ENCODE measurements at regions not wholly inside any gene's neighbourhood (a gene's known extent, or its start where the extent isn't known, plus 50 kb on each side); places are given as distances from the start of the nearest gene placed in this dataset.

DNA sequence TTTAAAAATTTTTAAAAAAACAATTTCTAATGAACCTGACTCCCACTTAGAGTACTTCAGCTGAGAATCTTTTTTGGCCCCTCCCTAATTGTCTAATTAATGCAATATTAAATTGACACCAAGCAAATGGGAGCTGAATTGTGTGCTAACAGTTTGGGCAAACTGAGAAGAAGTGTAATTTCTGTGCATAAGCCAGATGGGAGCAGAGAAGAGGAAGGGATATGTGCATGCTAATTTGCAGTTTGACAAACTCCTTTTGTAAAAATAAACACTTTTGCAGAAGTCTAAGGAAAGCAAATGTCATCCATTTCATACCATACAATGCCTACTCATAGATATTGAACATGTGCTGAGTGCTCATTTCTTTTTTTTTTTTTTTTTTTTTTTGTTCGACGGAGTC, 332.0 kb downstream of the CYRIA start:
- DNase-seq (ENCODE audit: low read depth, low spot score): no peak

DNA sequence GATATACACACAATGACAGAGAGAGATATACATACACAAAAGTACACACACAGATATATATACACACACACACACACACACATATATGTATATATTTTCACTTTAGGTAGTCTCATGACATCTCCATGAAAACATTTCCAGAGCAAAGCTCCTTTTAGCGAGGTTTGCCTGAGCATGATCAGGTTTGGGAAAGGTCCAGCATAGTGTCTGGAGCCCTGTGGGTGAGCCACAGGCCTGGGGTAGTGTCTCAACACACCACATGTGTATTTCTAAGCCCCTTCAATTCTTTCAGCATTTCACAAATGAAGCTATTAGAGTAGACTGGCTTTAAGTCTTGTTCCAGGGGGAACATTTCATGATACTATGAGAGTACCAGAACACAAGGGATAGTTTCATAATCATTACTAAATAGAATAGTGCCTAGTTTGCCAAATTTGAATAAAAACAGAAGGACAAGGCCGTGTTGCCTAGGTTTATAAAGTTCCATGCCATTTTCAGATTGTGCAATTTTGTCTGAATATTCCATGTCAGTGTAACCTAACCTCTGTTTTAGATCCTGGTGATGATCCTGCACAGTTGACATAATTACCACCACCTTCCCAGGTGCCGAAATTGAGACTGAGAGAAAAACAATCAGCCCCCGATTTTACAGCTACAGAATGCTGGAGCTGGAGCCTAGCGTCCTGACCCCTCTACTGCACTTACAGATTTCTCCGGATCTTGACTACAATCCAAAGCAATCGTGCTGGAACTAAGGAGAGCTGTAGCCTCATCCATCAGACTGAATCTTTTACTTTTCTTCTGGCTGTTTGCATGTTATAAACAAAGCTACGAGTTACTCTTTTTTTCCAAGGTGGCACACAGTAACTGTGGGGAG, 332.7 kb downstream of the CYRIA start:
- DNase-seq (ENCODE audit: low read depth, low spot score): no peak

DNA sequence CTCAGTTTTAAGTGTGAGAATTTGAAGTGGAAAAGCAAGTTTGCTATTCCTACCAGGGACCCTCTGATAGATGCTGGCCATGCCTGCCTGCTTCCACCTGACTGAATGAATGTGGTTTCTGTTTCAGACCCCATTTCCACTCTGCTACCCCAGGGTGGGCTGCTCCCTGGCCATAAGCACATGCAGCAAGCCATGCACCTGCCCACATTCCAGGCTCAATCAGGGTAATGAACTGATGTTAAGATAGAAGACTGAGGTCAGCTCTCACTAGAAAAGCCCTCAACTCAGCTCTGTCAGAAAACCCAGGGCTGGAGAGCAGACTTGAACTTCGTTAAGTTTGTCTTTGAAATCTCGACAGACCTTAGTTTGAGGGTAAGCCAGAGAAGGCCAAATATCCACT, 333.9 kb downstream of the CYRIA start:
- no peak for DNase-seq (ENCODE audit: low read depth, low spot score)

DNA sequence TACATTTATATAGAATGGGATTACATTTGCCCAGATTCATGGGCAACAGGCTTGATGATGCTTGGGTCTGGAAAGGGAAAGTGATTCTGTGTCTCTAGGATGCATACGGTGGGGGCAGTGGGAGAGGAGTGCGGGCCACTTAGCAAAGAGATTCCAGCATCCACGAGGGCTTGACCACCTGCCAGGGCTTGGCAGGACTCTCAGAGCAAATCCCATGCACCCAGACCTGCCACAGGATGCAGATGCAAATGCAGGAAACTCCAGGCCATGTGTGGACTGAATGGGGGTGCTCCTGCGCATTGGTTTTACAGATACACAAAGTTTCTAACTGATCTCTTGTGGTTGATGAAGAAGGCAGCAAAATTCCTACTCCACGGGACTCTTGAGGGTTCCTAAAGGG, 334.7 kb downstream of the CYRIA start:
- DNase-seq (ENCODE audit: low read depth, low spot score): no peak

DNA sequence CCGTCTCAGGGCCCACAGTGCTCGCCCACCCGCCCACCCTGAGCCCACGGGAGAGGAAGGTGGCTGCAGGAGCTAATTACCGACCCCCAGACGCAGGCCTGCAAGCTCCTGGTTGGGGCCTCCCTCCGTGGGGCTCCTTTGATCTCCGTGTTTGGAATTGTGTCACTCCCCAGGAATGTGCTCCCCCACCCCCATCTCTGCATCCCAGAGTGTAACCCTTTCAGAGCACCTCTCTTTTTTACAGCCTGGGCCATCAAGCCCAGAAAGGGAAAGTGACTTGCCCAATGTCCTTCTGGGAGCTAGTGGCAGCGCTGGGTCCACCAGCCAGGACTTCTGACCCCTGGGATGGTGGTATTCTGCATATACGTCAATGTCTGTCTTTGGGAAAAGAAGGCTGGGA, 335.1 kb downstream of the CYRIA start:
- DNase-seq (ENCODE audit: low read depth, low spot score): peak; percentile 65

DNA sequence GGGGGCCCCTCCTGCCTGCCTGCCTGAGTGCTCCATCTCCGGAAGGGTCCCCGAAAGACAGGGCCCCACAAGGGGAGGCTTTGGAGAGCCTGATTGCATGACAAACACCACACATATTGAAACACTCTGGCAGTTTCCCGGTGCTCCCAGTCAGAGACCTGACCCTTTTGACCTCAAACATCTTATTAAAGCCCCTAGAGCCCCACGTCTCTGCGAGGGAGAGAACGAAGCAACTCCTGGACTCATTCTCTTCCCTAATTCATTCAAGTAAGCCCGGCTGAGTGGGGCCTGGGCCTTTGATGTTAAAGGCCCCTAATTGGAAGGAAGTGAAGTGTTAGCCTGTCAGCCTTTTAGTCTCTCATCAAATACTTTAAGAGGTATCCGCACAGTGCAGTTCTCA, 335.6 kb downstream of the CYRIA start:
- no peak for DNase-seq (ENCODE audit: low read depth, low spot score)

DNA sequence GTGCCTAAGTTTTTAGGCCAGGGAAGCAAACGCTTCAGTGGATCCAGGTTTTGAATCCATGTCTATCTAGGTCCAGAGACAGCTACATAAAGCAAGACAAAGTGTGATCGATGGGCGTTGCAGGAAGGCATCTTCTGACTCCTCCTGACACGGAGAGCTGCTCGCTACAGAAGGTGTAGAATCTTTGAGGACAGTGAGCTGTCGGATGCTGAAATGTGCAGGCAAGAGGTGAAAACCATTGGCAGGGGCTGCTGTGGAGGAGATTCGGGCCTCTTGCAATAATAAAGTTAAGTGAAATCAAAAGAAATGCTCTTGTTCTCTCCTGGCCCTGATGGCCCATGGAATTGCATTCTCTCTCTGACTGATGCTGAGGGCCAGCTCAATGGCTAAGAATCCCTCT, 336.2 kb downstream of the CYRIA start:
- no peak for DNase-seq (ENCODE audit: low read depth, low spot score)

DNA sequence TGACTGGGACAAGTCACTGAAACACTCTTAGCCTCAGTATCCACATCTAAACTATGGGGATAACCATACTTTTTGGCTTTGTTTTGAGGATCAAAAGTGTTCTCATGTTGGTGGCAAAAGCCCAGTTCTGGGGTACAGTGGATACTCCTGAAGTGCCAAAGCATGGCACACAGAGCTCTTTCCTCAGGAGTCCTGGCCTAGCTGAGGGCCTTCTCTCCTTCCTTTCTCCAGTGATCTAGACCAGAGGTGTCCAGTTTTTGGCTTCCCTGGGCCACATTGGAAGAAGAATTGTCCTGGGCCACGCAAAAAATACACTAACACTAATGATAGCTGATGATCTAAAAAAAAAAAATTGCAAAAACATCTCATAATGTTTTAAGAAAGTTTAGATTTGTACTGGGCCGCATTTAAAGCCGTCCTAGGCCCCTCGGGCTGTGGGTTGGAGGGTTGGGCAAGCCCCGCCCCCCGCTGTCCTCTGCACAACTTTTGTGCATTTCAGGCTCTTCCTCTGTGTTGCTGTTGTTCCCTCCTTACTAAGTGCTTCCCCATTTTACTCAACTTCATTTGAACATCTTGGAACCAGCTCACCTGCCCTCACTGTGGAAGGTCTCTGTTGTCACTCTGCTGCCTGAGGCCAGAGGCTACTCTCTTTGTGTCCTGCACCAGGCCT, 337.0 kb downstream of the CYRIA start:
- no peak for DNase-seq (ENCODE audit: low read depth, low spot score)

DNA sequence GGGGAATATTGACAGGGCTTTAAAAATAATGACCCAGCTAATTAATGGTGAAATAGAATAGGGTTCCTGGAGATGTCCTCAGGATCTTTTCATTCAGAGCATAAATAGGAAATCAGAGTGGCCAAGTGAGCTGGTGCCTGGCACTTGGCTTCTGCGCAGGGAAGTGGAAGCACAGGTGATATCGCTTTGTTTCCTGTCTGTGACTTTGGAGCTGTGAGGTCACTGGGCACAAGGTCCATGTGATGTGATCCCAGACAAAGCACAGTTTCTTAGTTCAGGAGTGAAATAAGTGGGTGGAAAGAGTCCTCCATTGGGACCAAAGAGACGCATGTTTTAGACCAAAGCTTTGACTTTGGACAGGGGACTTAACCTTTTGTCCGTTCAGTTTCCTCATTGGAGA, 338.3 kb downstream of the CYRIA start:
- no peak for DNase-seq (ENCODE audit: low read depth, low spot score)

DNA sequence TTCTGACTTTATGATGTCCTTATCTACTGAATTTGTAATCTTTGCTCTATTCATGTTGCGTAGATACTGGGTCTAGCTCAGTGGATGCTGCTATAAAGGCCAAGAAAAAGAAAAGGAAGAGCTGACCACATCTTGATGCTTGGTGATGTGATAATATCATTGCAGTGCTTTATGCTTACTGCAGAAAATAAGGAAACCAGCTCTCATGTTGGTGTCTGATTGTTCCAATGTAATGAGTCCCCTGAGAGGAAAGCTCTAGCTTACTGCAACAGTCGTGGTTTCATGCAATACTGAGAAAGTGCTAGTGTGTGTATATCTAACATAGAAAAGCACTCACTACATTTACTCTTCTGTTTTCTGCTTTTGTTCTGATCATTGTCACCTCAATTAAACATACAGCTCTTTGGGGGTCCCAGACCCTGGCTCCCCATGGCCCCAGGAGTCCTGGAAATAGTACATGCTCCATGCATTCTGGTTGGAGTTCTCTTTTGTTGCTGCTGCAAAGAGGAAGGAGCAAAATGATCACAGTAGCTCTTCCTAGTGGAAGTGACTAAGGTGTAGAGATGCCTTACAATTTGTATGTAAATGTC, 338.8 kb downstream of the CYRIA start:
- no peak for DNase-seq (ENCODE audit: low read depth, low spot score)

DNA sequence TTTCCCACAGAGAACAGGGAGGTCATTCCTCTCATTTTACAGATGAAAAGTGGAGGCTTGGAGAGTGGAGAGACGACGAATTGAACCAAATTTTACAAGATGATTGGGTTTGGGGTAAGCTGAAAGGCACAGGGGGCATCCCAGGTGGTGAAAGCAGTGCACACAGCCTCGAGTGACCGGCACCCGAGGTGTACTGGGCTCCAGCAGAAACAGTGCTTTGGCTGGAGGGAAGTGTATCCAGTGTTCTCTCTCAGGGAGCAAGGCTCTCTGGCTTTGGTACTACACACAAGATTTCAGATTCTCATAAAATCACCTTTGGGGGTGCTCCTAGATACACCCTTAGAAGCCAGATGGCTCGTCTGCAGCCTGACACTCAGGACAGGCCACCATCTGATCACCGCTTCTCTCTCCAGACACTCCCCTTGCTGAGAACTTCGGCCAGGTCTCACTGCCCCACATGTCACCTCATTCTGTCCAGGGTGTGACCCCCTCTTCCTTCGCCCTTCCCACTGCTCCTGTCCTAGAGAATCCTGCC, 339.6 kb downstream of the CYRIA start:
- DNase-seq (ENCODE audit: low read depth, low spot score): no peak

DNA sequence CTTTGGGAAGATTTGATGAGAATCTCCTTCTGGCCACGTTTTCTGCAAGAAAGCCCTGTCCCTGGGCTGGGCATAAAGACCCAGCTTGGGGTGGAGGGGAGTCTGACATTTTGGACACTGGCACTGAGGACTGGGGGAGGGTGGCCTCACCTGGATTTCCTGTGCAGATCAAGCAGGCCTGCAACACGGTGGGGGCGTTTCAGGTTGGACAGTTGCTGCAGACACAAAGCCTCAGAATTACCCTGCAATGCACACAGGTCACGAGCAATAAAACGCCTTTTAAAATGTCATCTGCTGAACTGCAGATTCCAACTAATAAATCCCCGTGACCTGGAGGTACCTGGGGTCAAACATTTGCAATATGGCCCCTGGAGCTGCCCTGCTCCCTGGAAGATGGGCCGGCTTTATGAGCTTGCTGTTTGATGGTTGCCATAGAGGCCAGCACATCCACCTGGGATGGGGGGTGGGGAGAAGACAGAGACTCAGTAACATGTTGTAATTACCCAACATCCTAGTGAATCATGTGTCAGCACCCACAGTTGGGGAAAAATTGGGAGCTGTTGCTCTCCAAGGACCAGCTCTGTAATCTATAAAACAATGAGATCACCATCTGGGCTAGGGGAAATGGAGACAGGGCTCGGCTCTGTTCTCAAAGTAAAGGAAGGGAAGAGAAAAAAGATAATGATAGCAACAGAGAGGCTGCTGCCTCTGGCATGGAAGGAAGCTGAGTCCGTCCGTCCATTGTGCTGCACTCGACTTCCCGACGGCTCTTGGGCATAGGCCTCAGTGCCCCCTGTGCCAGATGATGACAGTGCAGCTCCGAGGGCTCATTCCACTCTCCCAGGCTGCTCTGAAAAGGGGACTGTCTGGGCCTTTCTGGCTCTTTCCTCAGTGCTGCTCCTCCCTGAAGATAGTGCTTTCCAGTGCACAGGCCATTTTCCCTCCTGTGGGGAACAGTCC, 340.3 kb downstream of the CYRIA start:
- DNase-seq (ENCODE audit: low read depth, low spot score): no peak

DNA sequence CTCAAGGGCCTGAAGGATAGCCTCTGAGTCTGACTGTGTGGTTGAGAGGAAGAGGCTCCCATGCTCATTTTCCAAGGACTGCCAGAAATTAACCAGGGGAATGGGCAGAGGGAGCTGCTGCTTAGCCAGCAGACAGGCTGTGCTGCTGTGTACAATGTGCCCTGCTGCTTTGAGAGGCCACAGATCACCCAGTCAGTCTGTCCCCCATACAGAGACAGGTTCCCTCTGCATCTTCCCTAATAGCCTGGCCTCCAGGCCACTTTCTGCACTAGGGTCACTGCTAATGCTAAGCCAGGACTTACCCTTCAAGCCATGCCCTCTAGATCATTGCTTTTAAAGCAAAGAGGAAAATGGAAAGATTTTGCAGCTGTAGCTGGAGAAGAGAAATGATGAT, 341.1 kb downstream of the CYRIA start:
- DNase-seq (ENCODE audit: low read depth, low spot score): no peak

DNA sequence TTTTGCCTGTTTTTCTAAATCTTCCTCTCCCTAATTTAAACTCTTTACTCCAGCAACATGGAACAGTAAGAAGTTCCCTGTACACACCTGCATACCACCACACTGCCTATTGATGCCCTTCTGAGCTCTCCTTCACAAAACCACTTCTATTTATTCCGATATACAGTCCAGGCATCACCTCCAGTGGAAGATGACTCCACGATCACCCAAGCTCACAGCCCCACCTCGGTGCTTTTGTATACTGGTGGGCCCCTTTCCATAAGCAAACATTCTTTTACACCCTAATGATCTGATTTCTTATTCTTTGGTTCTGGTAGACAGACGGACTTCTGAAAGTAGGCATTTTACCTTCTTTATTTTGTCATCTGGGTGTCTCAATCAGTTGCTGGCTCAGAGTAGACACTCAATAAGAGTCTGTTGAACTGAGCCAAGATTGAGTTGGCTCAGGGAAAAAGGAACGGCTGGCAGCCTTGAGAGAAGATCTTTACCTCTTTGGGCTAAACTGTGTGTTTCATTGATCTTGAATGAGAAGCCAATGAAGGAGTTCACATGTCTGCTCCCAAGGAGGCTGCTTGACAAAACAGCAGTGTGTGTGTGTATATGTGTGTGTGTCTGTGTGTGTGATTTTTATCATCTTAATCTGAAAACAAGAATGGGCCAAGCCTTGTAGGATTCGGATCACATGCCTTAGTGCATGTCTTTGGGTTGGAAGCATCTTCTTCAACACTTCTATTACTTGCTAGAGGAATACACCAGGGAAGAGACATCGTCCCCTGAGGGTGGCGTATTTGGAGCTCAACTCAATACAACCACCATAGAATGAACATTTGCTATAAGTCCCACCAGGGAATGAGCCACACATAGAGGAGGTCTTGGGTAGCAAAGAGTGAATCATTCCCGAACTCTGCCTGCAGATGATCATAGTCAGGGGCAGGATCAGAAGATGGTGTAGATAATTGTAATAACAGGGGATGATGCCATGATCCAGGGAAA, 341.8 kb downstream of the CYRIA start:
- DNase-seq (ENCODE audit: low read depth, low spot score): no peak

DNA sequence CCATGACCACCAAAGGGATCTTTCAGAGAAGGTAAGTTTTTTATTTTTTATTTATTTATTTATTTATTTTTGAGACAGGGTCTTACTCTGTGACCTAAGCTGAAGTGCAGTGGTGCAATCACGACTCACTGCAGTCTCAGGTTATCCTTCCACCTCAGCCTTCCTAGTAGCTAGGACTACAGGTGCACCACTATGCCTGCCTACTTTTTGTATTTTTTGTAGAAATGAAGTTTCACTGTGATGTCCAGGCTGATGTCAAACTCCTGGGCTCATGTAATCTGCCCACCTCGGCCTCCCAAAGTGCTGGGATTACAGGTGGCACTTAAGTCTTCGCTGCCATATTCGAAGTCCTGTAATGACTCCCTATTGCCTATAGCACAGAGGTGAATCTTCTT, 342.5 kb downstream of the CYRIA start:
- DNase-seq (ENCODE audit: low read depth, low spot score): no peak

DNA sequence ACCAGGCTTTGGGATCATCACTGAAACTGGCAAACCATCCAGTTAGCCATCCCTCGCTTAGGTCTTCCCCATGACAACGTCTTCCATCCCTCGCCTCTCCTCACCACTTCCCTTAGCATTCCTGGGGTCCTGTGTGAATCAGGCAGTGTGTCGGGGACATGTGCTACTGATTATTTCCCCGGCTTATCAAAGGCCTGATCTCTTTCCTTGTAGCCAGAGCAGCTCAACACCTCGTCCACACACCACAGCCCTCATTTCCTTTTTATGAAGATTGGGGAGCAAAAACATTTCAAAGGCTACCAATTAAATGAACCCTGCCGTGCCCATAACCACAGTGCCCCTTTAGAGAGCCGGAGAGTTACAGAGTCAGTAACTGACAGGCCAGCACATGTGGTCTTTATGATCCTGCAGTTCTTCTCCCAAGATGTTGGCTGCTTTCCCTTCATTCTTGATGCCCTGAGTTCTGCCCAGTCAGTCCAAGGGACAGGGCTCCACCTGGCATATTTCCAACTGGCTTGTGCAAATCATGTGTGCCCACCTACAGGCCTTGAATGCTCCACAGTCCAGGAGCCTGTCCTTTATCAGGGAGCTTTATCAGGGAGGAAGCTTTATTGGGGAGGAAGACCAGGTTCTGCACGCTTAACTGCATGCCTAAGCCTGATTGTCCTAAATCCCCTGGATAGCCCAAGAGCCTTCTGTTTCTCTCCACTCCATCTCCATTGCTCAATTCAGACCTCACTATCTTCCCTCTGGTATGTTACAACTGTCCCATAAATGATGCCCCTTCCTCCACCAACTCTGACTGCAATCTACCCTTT, 343.1 kb downstream of the CYRIA start:
- DNase-seq (ENCODE audit: low read depth, low spot score): no peak

DNA sequence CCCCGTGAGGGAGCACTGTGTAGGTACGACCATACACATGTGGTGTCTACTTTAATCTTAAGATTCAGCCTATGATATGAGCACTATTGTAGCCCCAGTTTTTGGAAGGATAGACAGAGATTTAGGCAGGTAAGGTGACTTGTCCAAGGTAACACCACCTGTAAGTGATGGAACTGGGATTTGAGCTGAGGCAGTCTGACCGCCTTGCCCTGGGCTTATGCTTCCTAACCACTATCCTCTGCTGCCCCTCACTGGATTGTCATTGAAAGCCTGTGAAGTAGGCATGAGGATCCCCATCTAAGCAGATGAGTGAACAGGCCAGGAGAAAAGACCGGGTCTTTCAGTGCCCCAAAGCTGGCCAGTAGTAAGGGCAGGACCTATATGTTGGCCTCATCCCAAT, 343.8 kb downstream of the CYRIA start:
- no peak for DNase-seq (ENCODE audit: low read depth, low spot score)

DNA sequence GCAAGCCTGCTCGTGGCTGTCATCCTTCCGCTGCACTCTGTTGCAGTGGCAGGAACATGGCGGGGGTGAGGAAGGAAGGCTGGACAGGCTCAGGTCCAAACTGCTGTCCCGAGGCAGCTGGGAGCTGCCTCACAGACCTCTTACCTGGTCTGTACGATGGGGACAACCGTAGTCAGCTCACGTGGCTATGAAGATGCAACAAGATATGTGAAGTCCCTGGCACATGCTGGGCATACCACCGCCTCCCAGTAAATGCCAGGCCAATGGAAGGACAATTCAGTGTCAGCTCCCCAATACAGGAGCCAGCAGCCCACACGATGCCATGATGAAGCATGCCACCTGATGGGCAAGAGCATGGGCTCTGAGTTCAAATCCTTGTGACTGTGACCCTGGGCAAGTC, 344.4 kb downstream of the CYRIA start:
- DNase-seq (ENCODE audit: low read depth, low spot score): no peak

DNA sequence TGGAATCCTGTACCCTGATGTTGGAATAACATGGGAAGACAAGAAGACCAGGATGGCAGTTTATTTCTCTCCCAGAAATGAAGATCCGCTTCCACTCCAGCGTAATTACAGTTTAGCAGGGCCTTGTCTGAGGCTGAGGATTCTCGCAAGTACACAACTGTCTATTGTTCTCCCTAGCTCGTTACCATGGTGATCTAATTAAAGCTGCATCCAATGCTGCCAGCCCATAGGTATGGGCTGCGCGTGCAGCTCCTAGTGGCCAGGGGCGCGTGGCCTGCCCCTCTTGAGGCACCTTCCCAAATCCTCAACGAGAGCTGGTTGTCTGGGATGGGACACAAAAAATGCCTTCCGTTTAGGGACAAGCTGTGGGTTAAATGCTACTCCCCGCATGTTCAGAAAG, 344.9 kb downstream of the CYRIA start:
- DNase-seq (ENCODE audit: low read depth, low spot score): no peak

All from iPS DF 19.7 (cell line).